Erythroblast (primary cell): ENCODE measurements at regions not wholly inside any gene's neighbourhood (a gene's known extent, or its start where the extent isn't known, plus 50 kb on each side); places are given as distances from the start of the nearest gene placed in this dataset.

Experiments
- GATA1 ChIP-seq: IDR thresholded peaks from 2 replicates; pipeline ENCODE4 v1.6.1; 2011; ENCODE audit warnings: low read depth, mild to moderate bottlenecking, control low read depth, low read length, moderate library complexity
- POLR2A ChIP-seq: IDR thresholded peaks from 2 replicates; pipeline ENCODE4 v1.6.1; 2011; ENCODE audit warnings: mild to moderate bottlenecking, low read length

- TF ChIP-seq POLR2A (no peak), GATA1 (no peak)
Measured at GRCh38 chr6:142648526-142648925, 296.4 kb downstream of the HIVEP2 start.
